ENCODE measurements at regions not wholly inside any gene's neighbourhood (a gene's known extent, or its start where the extent isn't known, plus 50 kb on each side); places are given as distances from the start of the nearest gene placed in this dataset.

DNA sequence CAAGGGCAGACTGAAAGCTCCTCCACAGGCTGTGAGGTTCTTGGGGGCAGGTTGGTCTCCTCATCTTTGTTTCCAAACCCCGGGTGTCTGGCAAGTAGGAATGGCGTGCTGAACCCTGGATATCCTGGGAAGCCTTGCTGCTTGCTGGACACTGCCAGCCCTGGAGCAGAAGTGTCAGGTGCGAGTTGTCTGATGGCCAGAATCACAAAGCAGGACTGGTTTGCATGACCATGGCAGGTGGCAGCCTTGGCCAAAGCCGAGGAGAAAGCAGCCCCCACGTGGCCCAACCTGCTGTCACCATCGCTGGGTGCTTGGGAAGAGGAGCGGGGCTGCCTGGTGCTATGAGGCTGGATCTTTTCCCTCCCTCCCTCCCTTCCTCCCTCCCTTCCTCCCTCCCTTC, 309.5 kb upstream of the HS6ST1 start:
- ATAC-seq (ENCODE audit: low read depth), result no peak
- Histone ChIP-seq H3K9me3 (ENCODE audit: severe bottlenecking) (no peaks in the 10 kb centered on the region), H3K27ac (ENCODE audit: poor library complexity, severe bottlenecking) (no peak overlapping the region), H3K36me3 (ENCODE audit: low read depth) (no peaks in the 10 kb centered on the region), H3K4me3 (ENCODE audit: severe bottlenecking) (no peak overlapping the region), H3K4me1 (ENCODE audit: insufficient read depth, poor library complexity, severe bottlenecking) (peaks cover 7% of the 10 kb centered on the region), H3K27me3 (ENCODE audit: insufficient read depth, poor library complexity, severe bottlenecking) (no peaks in the 10 kb centered on the region)
- TF ChIP-seq, protein P1, sequence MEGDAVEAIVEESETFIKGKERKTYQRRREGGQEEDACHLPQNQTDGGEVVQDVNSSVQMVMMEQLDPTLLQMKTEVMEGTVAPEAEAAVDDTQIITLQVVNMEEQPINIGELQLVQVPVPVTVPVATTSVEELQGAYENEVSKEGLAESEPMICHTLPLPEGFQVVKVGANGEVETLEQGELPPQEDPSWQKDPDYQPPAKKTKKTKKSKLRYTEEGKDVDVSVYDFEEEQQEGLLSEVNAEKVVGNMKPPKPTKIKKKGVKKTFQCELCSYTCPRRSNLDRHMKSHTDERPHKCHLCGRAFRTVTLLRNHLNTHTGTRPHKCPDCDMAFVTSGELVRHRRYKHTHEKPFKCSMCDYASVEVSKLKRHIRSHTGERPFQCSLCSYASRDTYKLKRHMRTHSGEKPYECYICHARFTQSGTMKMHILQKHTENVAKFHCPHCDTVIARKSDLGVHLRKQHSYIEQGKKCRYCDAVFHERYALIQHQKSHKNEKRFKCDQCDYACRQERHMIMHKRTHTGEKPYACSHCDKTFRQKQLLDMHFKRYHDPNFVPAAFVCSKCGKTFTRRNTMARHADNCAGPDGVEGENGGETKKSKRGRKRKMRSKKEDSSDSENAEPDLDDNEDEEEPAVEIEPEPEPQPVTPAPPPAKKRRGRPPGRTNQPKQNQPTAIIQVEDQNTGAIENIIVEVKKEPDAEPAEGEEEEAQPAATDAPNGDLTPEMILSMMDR (IDR thresholded peaks at IDR 0.05; ENCODE audit: poor library complexity, severe bottlenecking), result no peak
- DNase-seq (ENCODE audit: low spot score), result no peak

DNA sequence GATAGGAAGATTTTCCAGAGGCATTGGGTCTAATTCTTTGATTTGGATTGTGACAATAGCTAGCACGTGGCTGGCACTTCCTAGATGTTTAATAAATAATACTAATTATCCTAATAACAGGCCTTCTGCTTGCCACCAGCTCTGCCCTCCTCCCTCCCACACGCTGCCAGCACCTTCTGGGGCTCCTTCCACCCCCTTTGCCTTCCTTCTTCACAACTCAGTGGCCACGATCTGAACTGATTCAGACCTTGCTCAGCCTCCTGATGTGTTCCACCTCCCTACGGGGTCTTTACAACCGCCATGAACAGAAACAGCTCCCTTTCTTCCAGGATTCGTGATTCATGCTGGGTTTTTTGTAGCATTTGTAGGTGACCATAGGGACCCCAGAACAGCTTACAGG, 310.3 kb upstream of the HS6ST1 start:
- H3K4me3 ChIP-seq (ENCODE audit: severe bottlenecking), result no peak overlapping the region
- no peaks in the 10 kb centered on the region for H3K9me3 ChIP-seq (ENCODE audit: severe bottlenecking)
- H3K27me3 ChIP-seq (ENCODE audit: insufficient read depth, poor library complexity, severe bottlenecking), result no peaks in the 10 kb centered on the region
- DNase-seq (ENCODE audit: low spot score), result no peak
- H3K36me3 ChIP-seq (ENCODE audit: low read depth), result no peaks in the 10 kb centered on the region
- H3K27ac ChIP-seq (ENCODE audit: poor library complexity, severe bottlenecking), result no peak overlapping the region
- TF ChIP-seq, protein P1 (IDR thresholded peaks at IDR 0.05; ENCODE audit: poor library complexity, severe bottlenecking), result no peak
- ATAC-seq (ENCODE audit: low read depth), result no peak
- peaks cover 3% of the 10 kb centered on the region for H3K4me1 ChIP-seq (ENCODE audit: insufficient read depth, poor library complexity, severe bottlenecking)

DNA sequence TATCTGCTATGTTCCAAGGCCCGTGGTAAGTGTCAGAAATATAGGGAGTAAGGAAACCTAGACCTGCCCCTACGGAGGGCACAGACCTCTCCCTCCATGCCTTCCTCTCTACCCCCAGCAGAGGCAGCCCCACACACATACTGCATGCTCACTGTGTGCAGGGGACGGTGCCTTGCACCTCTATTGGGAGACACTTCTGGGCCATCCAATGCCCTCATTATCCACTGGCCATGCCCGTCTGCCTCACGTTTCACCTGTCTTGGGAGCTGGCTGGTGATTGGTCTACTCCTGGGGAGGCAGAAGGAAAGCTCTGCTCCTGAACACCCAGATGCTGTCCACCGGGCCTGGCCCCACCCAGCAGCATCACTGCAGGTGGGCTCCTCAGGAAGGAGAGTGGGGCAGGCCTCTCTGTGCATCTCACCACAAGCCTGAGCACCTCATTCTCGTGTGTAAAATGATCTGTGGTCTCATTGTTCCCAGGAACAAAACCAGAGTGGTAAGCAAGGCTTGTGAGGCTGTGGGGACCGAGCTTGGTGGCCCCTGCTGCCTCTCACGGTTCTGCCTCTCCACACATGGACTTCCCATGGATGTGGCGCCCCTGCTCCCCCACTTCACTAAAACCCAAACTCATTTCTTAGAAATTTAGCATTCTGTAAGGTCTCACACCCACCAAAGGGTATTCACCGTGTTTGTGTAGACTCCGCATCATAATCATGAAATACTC, 312.5 kb upstream of the HS6ST1 start:
- Histone ChIP-seq H3K4me1 (ENCODE audit: insufficient read depth, poor library complexity, severe bottlenecking) (no peaks in the 10 kb centered on the region), H3K9me3 (ENCODE audit: severe bottlenecking) (no peaks in the 10 kb centered on the region), H3K36me3 (ENCODE audit: low read depth) (no peaks in the 10 kb centered on the region), H3K4me3 (ENCODE audit: severe bottlenecking) (no peak overlapping the region), H3K27ac (ENCODE audit: poor library complexity, severe bottlenecking) (no peak overlapping the region), H3K27me3 (ENCODE audit: insufficient read depth, poor library complexity, severe bottlenecking) (no peaks in the 10 kb centered on the region)
- ATAC-seq (ENCODE audit: low read depth), result no peak
- DNase-seq (ENCODE audit: low spot score), result no peak
- TF ChIP-seq, protein P1 (IDR thresholded peaks at IDR 0.05; ENCODE audit: poor library complexity, severe bottlenecking), result no peak

DNA sequence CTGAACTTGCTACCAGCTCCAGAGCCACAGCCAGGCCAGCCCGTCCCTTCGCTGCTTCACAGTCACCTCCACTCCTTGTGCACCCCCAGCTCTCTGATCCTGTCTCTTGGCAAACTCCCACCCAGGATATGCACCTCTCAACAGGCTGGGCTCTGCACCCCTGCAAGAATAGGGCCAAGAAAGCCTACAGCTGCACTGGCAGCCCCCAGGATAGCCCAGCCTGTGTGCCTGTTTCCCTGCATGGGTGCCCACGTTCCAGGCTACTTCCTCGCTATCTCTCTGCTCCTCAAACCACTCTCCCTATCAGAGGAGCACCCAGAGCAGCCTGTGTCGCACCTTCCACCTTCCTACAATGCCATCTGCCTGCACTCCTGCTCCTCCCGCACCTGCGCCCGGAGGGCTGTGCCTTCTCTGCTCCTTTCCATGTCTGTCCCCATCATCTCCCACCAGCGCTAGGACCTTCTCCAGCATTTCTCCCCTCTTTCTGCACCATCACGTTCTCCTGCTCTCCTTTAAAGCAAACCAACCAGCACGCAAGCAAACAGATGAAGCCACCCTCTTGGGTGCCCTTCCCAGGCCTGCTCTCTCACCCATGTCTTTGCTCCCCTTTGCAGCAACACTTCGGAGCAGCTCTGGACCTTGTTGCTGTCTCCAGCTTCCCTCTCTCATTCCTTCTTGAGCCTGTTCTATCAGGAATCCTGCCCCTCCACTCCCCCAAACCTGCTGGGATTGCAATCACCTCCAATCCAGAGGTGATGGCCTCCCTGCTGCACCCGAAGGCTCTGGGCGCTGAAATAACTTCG, 313.2 kb upstream of the HS6ST1 start:
- TF ChIP-seq, protein P1 (IDR thresholded peaks at IDR 0.05; ENCODE audit: poor library complexity, severe bottlenecking), result no peak
- Histone ChIP-seq H3K27ac (ENCODE audit: poor library complexity, severe bottlenecking) (no peak overlapping the region), H3K9me3 (ENCODE audit: severe bottlenecking) (no peaks in the 10 kb centered on the region), H3K4me1 (ENCODE audit: insufficient read depth, poor library complexity, severe bottlenecking) (no peaks in the 10 kb centered on the region), H3K36me3 (ENCODE audit: low read depth) (no peaks in the 10 kb centered on the region), H3K4me3 (ENCODE audit: severe bottlenecking) (no peak overlapping the region), H3K27me3 (ENCODE audit: insufficient read depth, poor library complexity, severe bottlenecking) (no peaks in the 10 kb centered on the region)
- ATAC-seq (ENCODE audit: low read depth), result no peak
- no peak for DNase-seq (ENCODE audit: low spot score)

DNA sequence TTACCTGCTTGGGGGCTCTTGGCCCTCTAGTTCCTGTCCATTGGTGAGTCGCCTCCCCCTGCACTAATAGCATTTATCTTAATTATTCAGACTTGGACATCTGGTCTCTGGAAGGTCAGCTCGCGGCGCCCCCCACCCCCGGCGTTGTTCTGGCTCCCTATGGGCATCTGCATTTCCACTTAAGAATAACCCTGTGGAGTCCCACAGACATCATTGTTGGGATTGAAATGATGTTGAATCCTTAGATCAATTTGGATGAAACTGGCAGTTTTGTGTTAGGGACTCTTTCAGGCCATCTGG, 313.8 kb upstream of the HS6ST1 start:
- TF ChIP-seq, protein P1 (IDR thresholded peaks at IDR 0.05; ENCODE audit: poor library complexity, severe bottlenecking), result no peak
- ATAC-seq (ENCODE audit: low read depth) (no peak), DNase-seq (ENCODE audit: low spot score) (no peak)
- no peak overlapping the region for H3K27ac ChIP-seq (ENCODE audit: poor library complexity, severe bottlenecking)
- no peaks in the 10 kb centered on the region for H3K36me3 ChIP-seq (ENCODE audit: low read depth)
- H3K4me1 ChIP-seq (ENCODE audit: insufficient read depth, poor library complexity, severe bottlenecking), result no peaks in the 10 kb centered on the region
- no peaks in the 10 kb centered on the region for H3K9me3 ChIP-seq (ENCODE audit: severe bottlenecking)
- no peaks in the 10 kb centered on the region for H3K27me3 ChIP-seq (ENCODE audit: insufficient read depth, poor library complexity, severe bottlenecking)
- H3K4me3 ChIP-seq (ENCODE audit: severe bottlenecking), result no peak overlapping the region
